ENCODE measurements at regions not wholly inside any gene's neighbourhood (a gene's known extent, or its start where the extent isn't known, plus 50 kb on each side); places are given as distances from the start of the nearest gene placed in this dataset.

DNA sequence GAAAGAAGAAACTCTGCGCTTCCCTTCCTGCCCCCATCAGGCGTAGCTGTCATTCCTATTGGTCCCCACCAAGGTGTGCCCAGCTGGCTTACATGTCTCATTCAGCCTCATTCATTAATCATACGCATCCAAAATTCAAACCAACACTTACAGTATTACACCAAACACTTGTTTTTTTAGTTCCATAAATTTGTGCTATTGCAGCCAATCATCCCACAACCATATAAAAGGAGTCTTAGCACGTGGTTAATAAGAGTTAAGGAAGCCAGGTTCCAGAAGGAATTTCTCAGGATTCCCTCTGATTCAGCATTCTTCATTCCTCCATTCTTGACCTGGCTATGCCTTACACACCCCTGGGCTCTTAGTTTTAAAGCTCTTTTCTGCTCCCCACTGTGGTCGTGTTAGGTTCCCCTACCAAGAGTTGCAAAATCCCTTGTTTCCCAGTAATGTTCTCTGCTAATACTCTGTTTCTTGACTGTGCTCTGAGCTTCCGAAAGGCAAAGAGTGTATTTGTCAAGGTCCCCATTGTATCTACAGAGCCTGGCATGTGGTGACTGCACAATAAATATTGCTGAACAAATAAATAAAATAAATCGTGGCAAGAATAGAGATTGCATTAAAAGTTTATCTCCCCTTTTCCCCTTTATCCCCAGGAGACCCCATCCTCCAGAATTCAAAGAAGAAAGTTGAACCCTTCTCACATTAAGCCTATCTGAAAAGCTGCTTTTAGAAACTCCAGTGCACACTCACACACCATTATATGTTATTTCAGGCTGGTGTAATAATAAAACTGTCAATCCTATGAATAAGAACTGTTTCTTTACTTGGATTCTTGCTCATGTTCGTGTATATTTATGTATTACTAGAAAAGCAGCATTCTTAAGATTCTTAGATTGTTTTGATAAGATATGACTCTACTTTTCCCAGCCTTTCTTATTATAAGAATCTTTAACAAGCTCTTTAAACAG, 514.4 kb downstream of the INHBA start:
- no peaks in the 10 kb centered on the region for H3K27me3 ChIP-seq (replicated peaks in 1 of 7)
- WGBS, 5 donors, result 74 to 87% (median 77%) methylated on average over 8 of the region's 8 CpGs
- H3K4me3 ChIP-seq, result no peak overlapping the region
- TF ChIP-seq, protein P1, sequence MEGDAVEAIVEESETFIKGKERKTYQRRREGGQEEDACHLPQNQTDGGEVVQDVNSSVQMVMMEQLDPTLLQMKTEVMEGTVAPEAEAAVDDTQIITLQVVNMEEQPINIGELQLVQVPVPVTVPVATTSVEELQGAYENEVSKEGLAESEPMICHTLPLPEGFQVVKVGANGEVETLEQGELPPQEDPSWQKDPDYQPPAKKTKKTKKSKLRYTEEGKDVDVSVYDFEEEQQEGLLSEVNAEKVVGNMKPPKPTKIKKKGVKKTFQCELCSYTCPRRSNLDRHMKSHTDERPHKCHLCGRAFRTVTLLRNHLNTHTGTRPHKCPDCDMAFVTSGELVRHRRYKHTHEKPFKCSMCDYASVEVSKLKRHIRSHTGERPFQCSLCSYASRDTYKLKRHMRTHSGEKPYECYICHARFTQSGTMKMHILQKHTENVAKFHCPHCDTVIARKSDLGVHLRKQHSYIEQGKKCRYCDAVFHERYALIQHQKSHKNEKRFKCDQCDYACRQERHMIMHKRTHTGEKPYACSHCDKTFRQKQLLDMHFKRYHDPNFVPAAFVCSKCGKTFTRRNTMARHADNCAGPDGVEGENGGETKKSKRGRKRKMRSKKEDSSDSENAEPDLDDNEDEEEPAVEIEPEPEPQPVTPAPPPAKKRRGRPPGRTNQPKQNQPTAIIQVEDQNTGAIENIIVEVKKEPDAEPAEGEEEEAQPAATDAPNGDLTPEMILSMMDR (IDR thresholded peaks at IDR 0.05 in 8 of 11, conservative IDR thresholded peaks at IDR 0.05 in 3 of 11), result no peak
- TF ChIP-seq POLR2A (IDR thresholded peaks at IDR 0.05) (no peak), POLR2AphosphoS5 (IDR thresholded peaks at IDR 0.05) (no peak)
- H3K27ac ChIP-seq, result no peak overlapping the region
- no peaks in the 10 kb centered on the region for H3K36me3 ChIP-seq
- intact Hi-C loops (cut with DNase I; ENCODE audit: low total_unique reads), result no loop called here
- no peaks in the 10 kb centered on the region for H3K9me3 ChIP-seq
- no peak for DNase-seq
- no peaks in the 10 kb centered on the region for H3K4me1 ChIP-seq

DNA sequence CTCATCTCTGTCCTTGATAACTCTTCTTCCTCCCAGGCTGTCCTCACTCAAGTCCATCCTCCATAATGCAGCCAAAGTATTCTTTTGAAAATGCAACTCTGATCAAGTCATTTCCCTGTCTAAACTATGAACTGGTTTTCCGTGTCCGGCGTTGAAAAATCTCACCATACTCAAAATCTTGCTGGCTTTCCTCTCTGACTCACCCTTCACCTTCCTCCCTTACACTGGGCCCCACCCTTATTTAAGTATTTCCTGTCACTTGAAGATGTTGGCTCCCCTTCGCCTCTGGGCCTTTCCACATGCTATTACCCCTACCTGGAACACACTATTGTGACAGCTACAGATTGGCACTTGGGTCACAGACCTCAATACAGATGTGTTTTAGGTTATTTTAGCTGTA, 515.6 kb downstream of the INHBA start:
- Histone ChIP-seq H3K4me1 (no peaks in the 10 kb centered on the region), H3K27ac (no peak overlapping the region), H3K9me3 (no peaks in the 10 kb centered on the region), H3K36me3 (no peaks in the 10 kb centered on the region), H3K27me3 (replicated peaks in 1 of 7) (no peaks in the 10 kb centered on the region), H3K4me3 (no peak overlapping the region)
- 68 to 86% (median 76%) methylated on average over 4 of the region's 4 CpGs for WGBS, 5 donors
- intact Hi-C loops (cut with DNase I; ENCODE audit: low total_unique reads), result no loop called here
- no peak for DNase-seq
- TF ChIP-seq POLR2A (IDR thresholded peaks at IDR 0.05), result no peak
- no peak for TF ChIP-seq POLR2AphosphoS5 (IDR thresholded peaks at IDR 0.05)
- TF ChIP-seq, protein P1 (IDR thresholded peaks at IDR 0.05 in 8 of 11, conservative IDR thresholded peaks at IDR 0.05 in 3 of 11), result no peak

DNA sequence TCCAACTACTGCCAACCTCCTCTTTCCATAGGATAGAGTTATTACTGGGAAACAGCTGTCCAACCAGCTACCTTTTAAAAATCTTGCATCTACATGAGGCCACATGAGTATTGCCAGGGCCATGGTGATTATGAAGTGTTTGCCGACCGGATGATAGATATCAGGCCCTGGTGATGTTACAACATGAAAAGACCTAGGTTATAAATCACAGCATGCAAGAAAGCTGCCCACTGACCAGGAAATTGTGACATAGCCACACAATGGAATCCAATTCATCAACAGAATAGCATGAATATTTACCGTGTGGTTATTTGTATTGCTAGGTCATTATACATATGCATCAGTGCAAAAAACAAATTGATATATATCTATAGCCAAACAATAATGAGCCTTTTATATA, 517.0 kb downstream of the INHBA start:
- no peak for DNase-seq
- no peaks in the 10 kb centered on the region for H3K9me3 ChIP-seq
- WGBS, 5 donors, result 60 to 90% (median 67%) methylated on average over 3 of the region's 3 CpGs
- no peaks in the 10 kb centered on the region for H3K27me3 ChIP-seq (replicated peaks in 1 of 7)
- no peaks in the 10 kb centered on the region for H3K4me1 ChIP-seq
- no peak overlapping the region for H3K27ac ChIP-seq
- no peak overlapping the region for H3K4me3 ChIP-seq
- H3K36me3 ChIP-seq, result no peaks in the 10 kb centered on the region
- no peak for TF ChIP-seq POLR2AphosphoS5 (IDR thresholded peaks at IDR 0.05)
- intact Hi-C loops (cut with DNase I; ENCODE audit: low total_unique reads), result no loop called here

DNA sequence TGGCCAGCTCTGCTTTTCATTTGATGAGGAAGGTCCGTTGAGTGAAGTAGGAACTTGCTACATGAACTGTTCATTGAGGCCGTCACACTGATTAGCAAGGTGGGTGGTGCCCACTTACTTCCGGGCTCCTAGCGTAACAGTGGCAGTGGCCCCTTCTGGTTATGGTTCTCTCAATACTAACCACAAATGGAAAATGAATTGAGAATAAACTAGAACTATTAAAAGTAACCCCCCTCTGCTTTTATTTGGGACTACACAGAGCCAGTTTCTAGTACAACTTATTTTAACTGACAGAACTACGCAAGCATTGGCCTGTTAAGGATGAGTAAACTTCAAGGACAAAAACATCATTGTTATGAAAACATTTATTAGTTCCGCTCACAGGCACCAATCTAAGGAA, 519.1 kb downstream of the INHBA start:
- TF ChIP-seq POLR2AphosphoS5 (IDR thresholded peaks at IDR 0.05), result no peak
- TF ChIP-seq, protein P1 (IDR thresholded peaks at IDR 0.05 in 8 of 11, conservative IDR thresholded peaks at IDR 0.05 in 3 of 11), result no peak
- no peak for TF ChIP-seq POLR2A (IDR thresholded peaks at IDR 0.05)
- intact Hi-C loops (cut with DNase I; ENCODE audit: low total_unique reads), result no loop called here
- H3K27me3 ChIP-seq (replicated peaks in 1 of 7), result no peaks in the 10 kb centered on the region
- no peak overlapping the region for H3K4me3 ChIP-seq
- H3K27ac ChIP-seq, result no peak overlapping the region
- no peak for DNase-seq
- 83 to 95% (median 91%) methylated on average over 5 to 6 of the region's 6 CpGs for WGBS, 5 donors
- H3K4me1 ChIP-seq, result no peaks in the 10 kb centered on the region
- no peaks in the 10 kb centered on the region for H3K36me3 ChIP-seq
- no peaks in the 10 kb centered on the region for H3K9me3 ChIP-seq
